Type B pancreatic cell (in vitro differentiated cells): ENCODE measurements at regions not wholly inside any gene's neighbourhood (a gene's known extent, or its start where the extent isn't known, plus 50 kb on each side); places are given as distances from the start of the nearest gene placed in this dataset.
"Not testable (repeated sequence)": the region's sequence is repeated elsewhere in the genome, so short reads cannot be mapped to it uniquely, and the experiment has no call there.

Source experiments
- DNase-seq: peaks from one replicate; pipeline ENCODE4 v3.0.0; 2021; ENCODE audit warnings: mixed read lengths; ENCODE audit not compliant: unreplicated experiment; ENCODE audit errors: extremely low spot score
- H3K27ac Mint-ChIP-seq: 2 replicates; pipeline ENCODE4 v1.8.0; 2021; ENCODE audit warnings: mild to moderate bottlenecking, mixed read lengths
- H3K27me3 Mint-ChIP-seq: 2 replicates; pipeline ENCODE4 v1.8.0; 2021; ENCODE audit warnings: mixed read lengths
- H3K36me3 Mint-ChIP-seq: 2 replicates; pipeline ENCODE4 v1.8.0; 2021; ENCODE audit warnings: mixed read lengths
- H3K4me1 Mint-ChIP-seq: one replicate; pipeline ENCODE4 v1.8.0; 2021; ENCODE audit warnings: mixed read lengths; ENCODE audit not compliant: unreplicated experiment
- H3K4me3 Mint-ChIP-seq: 2 replicates; pipeline ENCODE4 v1.8.0; 2021; ENCODE audit warnings: mild to moderate bottlenecking, mixed read lengths
- H3K9me3 Mint-ChIP-seq: 2 replicates; pipeline ENCODE4 v1.8.0; 2021; ENCODE audit warnings: mixed read lengths

GRCh38 chr9:66830777-66831497 lies 69.6 kb upstream of the ZNF658 start:
- H3K27ac Mint-ChIP-seq, DNase-seq, H3K4me3 Mint-ChIP-seq, H3K36me3 Mint-ChIP-seq, H3K27me3 Mint-ChIP-seq, H3K9me3 Mint-ChIP-seq, H3K4me1 Mint-ChIP-seq: not testable (repeated sequence)

- H3K4me1 Mint-ChIP-seq, H3K4me3 Mint-ChIP-seq, DNase-seq, H3K9me3 Mint-ChIP-seq, H3K27me3 Mint-ChIP-seq, H3K36me3 Mint-ChIP-seq, H3K27ac Mint-ChIP-seq: not testable (repeated sequence)
Measured at GRCh38 chr9:66832222-66832621, 68.3 kb upstream of the ZNF658 start.

- H3K4me1 Mint-ChIP-seq, H3K9me3 Mint-ChIP-seq, H3K36me3 Mint-ChIP-seq, H3K4me3 Mint-ChIP-seq, H3K27ac Mint-ChIP-seq, H3K27me3 Mint-ChIP-seq, DNase-seq: not testable (repeated sequence)
Measured at GRCh38 chr9:66837242-66837937, 63.1 kb upstream of the ZNF658 start.
